Smooth muscle cell (in vitro differentiated cells): ENCODE measurements at regions not wholly inside any gene's neighbourhood (a gene's known extent, or its start where the extent isn't known, plus 50 kb on each side); places are given as distances from the start of the nearest gene placed in this dataset.

Source experiments
- DNase-seq: peaks from one replicate; lab custom pipeline; 2025; ENCODE audit not compliant: unreplicated experiment; lab: John Stamatoyannopoulos, UW
- H2AFZ ChIP-seq: fragments of 200-600 bp; sonication (generic); 2 replicates; pipeline ENCODE4 v1.6.0; 2016; ENCODE audit warnings: antibody characterized with exemption, low read depth, mild to moderate bottlenecking
- H3F3A ChIP-seq: fragments of 200-600 bp; sonication (generic); 2 replicates; pipeline ENCODE4 v1.6.0; 2017; ENCODE audit warnings: antibody characterized with exemption, low read depth
- H3K27ac ChIP-seq: fragments of 200-600 bp; sonication (generic); 2 replicates; pipeline ENCODE4 v1.5.1; 2016; ENCODE audit warnings: low read depth, mild to moderate bottlenecking
- H3K27me3 ChIP-seq: fragments of 200-600 bp; sonication (generic); 2 replicates; pipeline ENCODE4 v1.6.1; 2016; ENCODE audit warnings: low read depth, mild to moderate bottlenecking
- H3K36me3 ChIP-seq: fragments of 200-600 bp; sonication (generic); 2 replicates; pipeline ENCODE4 v1.5.1; 2016; ENCODE audit warnings: low read depth
- H3K4me1 ChIP-seq: fragments of 200-600 bp; sonication (generic); 2 replicates; pipeline ENCODE4 v1.5.1; 2016; ENCODE audit warnings: low read depth
- H3K4me2 ChIP-seq: fragments of 200-600 bp; sonication (generic); 2 replicates; pipeline ENCODE4 v1.6.0; 2016; ENCODE audit warnings: mild to moderate bottlenecking
- H3K4me3 ChIP-seq: fragments of 200-600 bp; sonication (generic); 2 replicates; pipeline ENCODE4 v1.5.1; 2016; ENCODE audit warnings: mild to moderate bottlenecking
- H3K79me2 ChIP-seq: fragments of 200-600 bp; sonication (generic); 2 replicates; pipeline ENCODE4 v1.6.0; 2016; ENCODE audit warnings: low read depth, mild to moderate bottlenecking
- H3K9ac ChIP-seq: fragments of 200-600 bp; sonication (generic); 2 replicates; pipeline ENCODE4 v1.6.0; 2016; ENCODE audit warnings: low read depth
- H3K9me3 ChIP-seq: fragments of 200-600 bp; sonication (generic); replicated peaks from 2 replicates; pipeline ENCODE4 v1.5.1; 2016; ENCODE audit warnings: low read depth
- H4K20me1 ChIP-seq: fragments of 200-600 bp; sonication (generic); 2 replicates; pipeline ENCODE4 v1.6.0; 2016; ENCODE audit warnings: low read depth
- WGBS: methylation state at CpG from one replicate; pipeline ENCODE4 v1.1.7; 2016; ENCODE audit warnings: low lambda C conversion rate; 5-methylcytosine and 5-hydroxymethylcytosine counted together
- TF ChIP-seq, protein P1 (sequence below): fragments of 200-600 bp; sonication (generic); IDR thresholded peaks from 2 replicates; pipeline ENCODE4 v1.5.1; 2017; ENCODE audit warnings: borderline replicate concordance, mild to moderate bottlenecking, antibody characterized with exemption; ENCODE audit not compliant: insufficient read depth, poor library complexity, severe bottlenecking

DNA sequence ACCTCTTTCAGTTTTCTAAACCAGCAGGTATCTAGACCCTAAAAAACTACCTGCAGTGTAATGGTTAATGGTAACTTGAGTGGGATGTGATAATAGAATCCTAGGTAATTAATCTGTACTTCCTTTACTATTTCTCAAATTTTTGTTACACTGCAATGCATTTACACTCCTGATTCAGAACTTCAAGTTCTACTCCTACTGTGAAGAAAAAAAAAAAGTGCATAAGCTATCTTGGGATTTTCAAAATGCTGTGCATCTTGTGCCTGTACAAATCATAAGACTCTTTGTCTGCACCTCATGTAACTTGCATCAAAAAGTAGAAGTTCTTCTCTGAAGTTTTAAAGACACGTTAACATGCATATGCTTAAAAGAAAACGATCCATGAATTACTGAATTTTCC, 554.1 kb downstream of the CETN3 start:
- no peak overlapping the region for H3K9ac ChIP-seq
- TF ChIP-seq, protein P1, sequence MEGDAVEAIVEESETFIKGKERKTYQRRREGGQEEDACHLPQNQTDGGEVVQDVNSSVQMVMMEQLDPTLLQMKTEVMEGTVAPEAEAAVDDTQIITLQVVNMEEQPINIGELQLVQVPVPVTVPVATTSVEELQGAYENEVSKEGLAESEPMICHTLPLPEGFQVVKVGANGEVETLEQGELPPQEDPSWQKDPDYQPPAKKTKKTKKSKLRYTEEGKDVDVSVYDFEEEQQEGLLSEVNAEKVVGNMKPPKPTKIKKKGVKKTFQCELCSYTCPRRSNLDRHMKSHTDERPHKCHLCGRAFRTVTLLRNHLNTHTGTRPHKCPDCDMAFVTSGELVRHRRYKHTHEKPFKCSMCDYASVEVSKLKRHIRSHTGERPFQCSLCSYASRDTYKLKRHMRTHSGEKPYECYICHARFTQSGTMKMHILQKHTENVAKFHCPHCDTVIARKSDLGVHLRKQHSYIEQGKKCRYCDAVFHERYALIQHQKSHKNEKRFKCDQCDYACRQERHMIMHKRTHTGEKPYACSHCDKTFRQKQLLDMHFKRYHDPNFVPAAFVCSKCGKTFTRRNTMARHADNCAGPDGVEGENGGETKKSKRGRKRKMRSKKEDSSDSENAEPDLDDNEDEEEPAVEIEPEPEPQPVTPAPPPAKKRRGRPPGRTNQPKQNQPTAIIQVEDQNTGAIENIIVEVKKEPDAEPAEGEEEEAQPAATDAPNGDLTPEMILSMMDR, result no peak
- H3K36me3 ChIP-seq, result no peaks in the 10 kb centered on the region
- H3K9me3 ChIP-seq, result no peaks in the 10 kb centered on the region
- no peaks in the 10 kb centered on the region for H3F3A ChIP-seq
- no peaks in the 10 kb centered on the region for H3K79me2 ChIP-seq
- no peak for DNase-seq
- no peaks in the 10 kb centered on the region for H3K4me1 ChIP-seq
- H3K27ac ChIP-seq, result no peak overlapping the region
- no peak overlapping the region for H2AFZ ChIP-seq
- no peak overlapping the region for H3K4me2 ChIP-seq
- H4K20me1 ChIP-seq, result no peaks in the 10 kb centered on the region
- no peaks in the 10 kb centered on the region for H3K27me3 ChIP-seq
- 97% methylated on average over 2 of the region's 2 CpGs for WGBS
- H3K4me3 ChIP-seq, result no peak overlapping the region

DNA sequence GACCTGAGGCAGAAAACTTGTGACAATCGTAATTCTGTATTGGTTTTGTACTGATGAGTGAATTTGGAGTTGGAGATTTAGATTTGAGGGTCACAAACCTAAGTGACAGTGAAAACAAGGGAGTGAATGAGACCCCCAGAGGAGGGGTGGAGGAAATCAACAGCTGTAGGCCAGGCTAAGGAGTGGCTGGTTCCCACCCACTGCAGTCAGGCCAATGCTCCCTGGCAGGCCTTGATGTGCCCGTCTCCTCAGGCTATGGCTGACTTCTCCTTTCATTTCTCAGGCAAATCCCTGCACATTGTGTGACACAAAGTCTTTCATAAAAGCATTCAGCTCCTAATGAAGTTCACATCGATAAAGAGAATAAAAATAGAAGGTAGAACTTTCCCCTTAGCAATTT, 557.6 kb downstream of the CETN3 start:
- Histone ChIP-seq H3F3A (no peaks in the 10 kb centered on the region), H3K36me3 (no peaks in the 10 kb centered on the region), H3K27ac (no peak overlapping the region), H3K4me3 (no peak overlapping the region), H2AFZ (no peak overlapping the region), H3K4me1 (peaks cover 9% of the 10 kb centered on the region), H3K27me3 (no peaks in the 10 kb centered on the region), H4K20me1 (no peaks in the 10 kb centered on the region), H3K4me2 (no peak overlapping the region), H3K9me3 (no peaks in the 10 kb centered on the region), H3K79me2 (no peaks in the 10 kb centered on the region), H3K9ac (no peak overlapping the region)
- no peak for DNase-seq
- TF ChIP-seq, protein P1, result no peak
- WGBS, result 91% methylated on average over 3 of the region's 3 CpGs

DNA sequence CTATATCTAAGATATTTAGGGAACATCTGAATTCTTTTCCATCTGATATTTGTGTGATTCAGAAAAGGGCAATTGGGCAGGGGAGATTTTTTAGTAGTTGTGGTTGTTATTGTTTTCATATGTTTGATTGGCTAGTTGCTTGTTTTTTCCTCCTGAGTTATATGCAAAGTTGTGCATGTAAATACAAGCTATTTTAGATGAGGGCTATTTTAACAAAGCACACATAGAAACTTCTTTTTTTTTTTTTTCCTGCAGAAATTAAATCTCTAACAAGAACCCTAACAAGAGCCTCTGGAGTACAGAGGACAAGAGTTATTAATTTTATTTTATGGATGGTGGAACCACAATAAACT, 559.1 kb downstream of the CETN3 start:
- Histone ChIP-seq H3K4me3 (no peak overlapping the region), H4K20me1 (no peaks in the 10 kb centered on the region), H3K9ac (no peak overlapping the region), H3K27ac (no peak overlapping the region), H3K4me2 (no peak overlapping the region), H3F3A (no peaks in the 10 kb centered on the region), H3K9me3 (no peaks in the 10 kb centered on the region), H2AFZ (no peak overlapping the region), H3K27me3 (no peaks in the 10 kb centered on the region), H3K36me3 (no peaks in the 10 kb centered on the region), H3K79me2 (no peaks in the 10 kb centered on the region), H3K4me1 (peaks cover 9% of the 10 kb centered on the region)
- DNase-seq, result no peak
- TF ChIP-seq, protein P1, result no peak

- Histone ChIP-seq H3K4me1 (peaks cover 9% of the 10 kb centered on the region), H2AFZ (no peak overlapping the region), H3K27me3 (no peaks in the 10 kb centered on the region), H3K4me3 (no peak overlapping the region), H4K20me1 (no peaks in the 10 kb centered on the region), H3K36me3 (no peaks in the 10 kb centered on the region), H3F3A (no peaks in the 10 kb centered on the region), H3K79me2 (no peaks in the 10 kb centered on the region), H3K9ac (no peak overlapping the region), H3K9me3 (no peaks in the 10 kb centered on the region), H3K4me2 (no peak overlapping the region), H3K27ac (no peak overlapping the region)
- TF ChIP-seq, protein P1, result no peak
- 46% methylated on average over 1 of the region's 1 CpG for WGBS
- DNase-seq, result no peak
These were observed 559.6 kb downstream of the CETN3 start for GRCh38 chr5:89849830-89850512.
